Activated T-helper 1 cell treated with anti-CD3 and anti-CD28 coated beads, Interleukin-12 subunit alpha, Interleukin-12 subunit beta, Interleukin-2, Interleukin-4 antibody, amounts not matched to agents 30 ng/mL and 10 ng/mL and 1 ng/mL, durations not matched to agents 14 hours and 24 hours and 36 hours (primary cell): ENCODE measurements at regions not wholly inside any gene's neighbourhood (a gene's known extent, or its start where the extent isn't known, plus 50 kb on each side); places are given as distances from the start of the nearest gene placed in this dataset.

Experiments
- DNase-seq: peaks from one replicate; pipeline ENCODE4 v3.0.0; 2021; ENCODE audit warnings: low spot score
- H3K27ac Mint-ChIP-seq: one replicate; pipeline ENCODE4 v1.8.0; 2021; ENCODE audit warnings: mild to moderate bottlenecking, mixed read lengths
- H3K27me3 Mint-ChIP-seq: one replicate; pipeline ENCODE4 v1.8.0; 2022; ENCODE audit warnings: mild to moderate bottlenecking, moderate library complexity, mixed read lengths; ENCODE audit not compliant: insufficient read depth
- H3K36me3 Mint-ChIP-seq: one replicate; pipeline ENCODE4 v1.8.0; 2021; ENCODE audit warnings: low read depth, mixed read lengths
- H3K4me1 Mint-ChIP-seq: one replicate; pipeline ENCODE4 v1.8.0; 2021; ENCODE audit warnings: low read depth, mixed read lengths
- H3K4me3 Mint-ChIP-seq: one replicate; pipeline ENCODE4 v1.8.0; 2021; ENCODE audit warnings: mild to moderate bottlenecking, moderate library complexity, mixed read lengths
- H3K9me3 Mint-ChIP-seq: one replicate; pipeline ENCODE4 v1.8.0; 2021; ENCODE audit warnings: mixed read lengths
- intact Hi-C: fragments of 100-400 bp; cut with micrococcal nuclease; formaldehyde crosslinking; loops from one replicate; pipeline ENCODE4 v1.15.1; 2024

GRCh38 chr5:146971401-146971800 lies 92.8 kb upstream of the PPP2R2B start:
- Mint-ChIP-seq H3K27me3 (no peaks in the 10 kb centered on the region), H3K4me3 (no peak overlapping the region), H3K36me3 (no peaks in the 10 kb centered on the region), H3K27ac (no peak overlapping the region), H3K9me3 (no peaks in the 10 kb centered on the region), H3K4me1 (no peaks in the 10 kb centered on the region)
- intact Hi-C loops, result no loop called here
- DNase-seq, result no peak

DNA sequence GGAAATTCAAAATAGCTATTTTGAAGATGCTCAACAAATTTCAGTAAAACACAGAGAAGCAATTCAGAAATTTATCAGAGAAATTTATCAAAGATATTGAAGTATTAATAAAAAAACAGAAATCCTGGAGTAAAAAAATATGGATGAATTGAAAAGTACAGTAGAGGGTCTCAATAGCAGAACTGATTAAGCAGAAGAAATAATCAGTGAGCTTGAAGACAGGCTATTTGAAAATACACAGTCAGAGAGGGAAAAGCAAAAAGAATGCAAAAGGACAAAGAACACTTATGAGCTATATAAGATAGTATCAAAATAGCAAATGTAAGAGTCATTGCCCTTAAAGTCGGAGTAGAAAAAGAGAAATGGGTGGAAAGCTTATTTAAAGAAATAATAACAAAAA lies 107.9 kb upstream of the PPP2R2B start:
- H3K36me3 Mint-ChIP-seq, result no peaks in the 10 kb centered on the region
- no peaks in the 10 kb centered on the region for H3K27me3 Mint-ChIP-seq
- no peak overlapping the region for H3K4me3 Mint-ChIP-seq
- intact Hi-C loops, result no loop called here
- DNase-seq, result no peak
- peaks cover 14% of the 10 kb centered on the region for H3K9me3 Mint-ChIP-seq
- no peak overlapping the region for H3K27ac Mint-ChIP-seq
- H3K4me1 Mint-ChIP-seq, result no peaks in the 10 kb centered on the region

DNA sequence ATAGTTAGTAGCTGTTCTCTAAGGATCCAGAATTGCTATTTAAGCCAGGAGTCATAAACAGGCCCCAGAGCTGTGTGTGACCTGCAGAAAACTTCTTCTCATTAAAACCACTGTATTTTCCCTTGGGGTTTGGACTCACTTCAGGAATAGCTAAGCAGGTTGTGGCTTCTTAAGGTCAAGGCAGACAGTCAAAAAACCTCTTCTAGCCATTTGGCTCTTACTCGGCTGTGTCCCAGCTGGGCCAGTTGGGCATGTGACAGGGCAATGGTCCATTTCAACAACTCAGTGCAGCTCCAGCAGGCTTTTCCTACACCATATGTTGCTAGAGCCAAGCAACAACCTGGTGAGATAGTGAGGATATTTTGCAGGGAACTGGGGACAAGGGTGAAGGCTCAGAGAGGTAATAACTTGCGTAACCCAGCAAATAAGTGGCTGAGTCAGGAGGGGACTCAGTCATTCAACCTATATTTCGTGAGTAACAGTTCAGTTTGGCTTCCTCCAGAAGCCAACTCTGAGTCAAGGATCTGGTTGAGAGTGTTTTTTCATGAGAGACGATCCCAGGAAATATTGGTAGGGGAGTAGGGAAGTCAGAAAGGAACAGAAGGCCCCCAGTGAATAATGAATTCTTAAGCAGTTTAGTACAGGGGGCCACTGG lies 115.4 kb upstream of the PPP2R2B start:
- H3K27ac Mint-ChIP-seq, result no peak overlapping the region
- no peaks in the 10 kb centered on the region for H3K36me3 Mint-ChIP-seq
- no peaks in the 10 kb centered on the region for H3K9me3 Mint-ChIP-seq
- intact Hi-C loops, result no loop called here
- no peaks in the 10 kb centered on the region for H3K4me1 Mint-ChIP-seq
- no peaks in the 10 kb centered on the region for H3K27me3 Mint-ChIP-seq
- no peak overlapping the region for H3K4me3 Mint-ChIP-seq
- DNase-seq, result no peak

DNA sequence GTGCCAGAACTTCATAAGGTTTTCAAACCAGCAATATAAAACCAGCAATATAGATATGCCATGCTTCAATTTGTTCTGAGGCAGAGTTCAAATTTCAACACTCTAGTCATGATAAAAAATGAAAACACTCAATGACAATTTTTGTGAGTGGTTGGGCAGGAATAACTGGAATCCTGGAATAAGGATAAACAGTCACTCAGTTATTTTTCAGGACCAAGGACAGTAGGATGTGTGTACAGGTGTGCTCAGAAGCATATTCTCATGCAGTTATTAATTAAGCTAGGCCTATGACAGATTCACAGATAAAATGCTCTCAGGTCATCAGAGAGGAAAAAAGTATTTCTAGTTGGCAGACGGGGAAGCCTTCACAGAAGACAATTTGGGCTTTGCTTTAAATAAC lies 117.3 kb upstream of the PPP2R2B start:
- intact Hi-C loops, result no loop called here
- Mint-ChIP-seq H3K9me3 (no peaks in the 10 kb centered on the region), H3K4me3 (no peak overlapping the region), H3K36me3 (no peaks in the 10 kb centered on the region), H3K27me3 (no peaks in the 10 kb centered on the region), H3K27ac (no peak overlapping the region), H3K4me1 (no peaks in the 10 kb centered on the region)
- no peak for DNase-seq

- no peak for DNase-seq
- Mint-ChIP-seq H3K4me3 (no peak overlapping the region), H3K4me1 (no peaks in the 10 kb centered on the region), H3K36me3 (no peaks in the 10 kb centered on the region), H3K9me3 (peaks cover 3% of the 10 kb centered on the region), H3K27me3 (no peaks in the 10 kb centered on the region), H3K27ac (no peak overlapping the region)
- intact Hi-C loops, result no loop called here
These were observed 136.8 kb upstream of the PPP2R2B start for GRCh38 chr5:147015405-147015804.

DNA sequence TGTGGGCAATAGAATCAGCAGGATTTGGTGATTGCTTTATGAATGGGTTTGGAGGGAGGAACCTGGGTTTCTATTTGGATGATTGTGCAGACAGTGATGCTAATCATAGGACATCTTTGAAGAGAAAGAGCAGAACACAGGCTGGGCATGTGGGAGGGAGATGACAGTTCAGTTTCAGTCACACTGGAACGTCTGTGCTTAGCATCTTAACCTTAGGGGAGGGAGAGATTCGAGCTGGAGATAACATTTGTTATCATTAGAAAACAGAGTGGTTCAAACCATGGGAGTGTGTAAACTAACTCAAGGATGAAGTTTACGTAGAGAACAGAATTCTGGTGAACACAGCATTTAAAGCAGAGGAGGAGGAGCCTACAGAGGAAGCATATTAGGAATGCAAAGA lies 138.6 kb upstream of the PPP2R2B start:
- H3K4me1 Mint-ChIP-seq, result no peaks in the 10 kb centered on the region
- peaks cover 3% of the 10 kb centered on the region for H3K9me3 Mint-ChIP-seq
- no peaks in the 10 kb centered on the region for H3K36me3 Mint-ChIP-seq
- no peak for DNase-seq
- H3K4me3 Mint-ChIP-seq, result no peak overlapping the region
- intact Hi-C loops, result no loop called here
- no peak overlapping the region for H3K27ac Mint-ChIP-seq
- no peaks in the 10 kb centered on the region for H3K27me3 Mint-ChIP-seq

GRCh38 chr5:147017621-147018020 lies 139.1 kb upstream of the PPP2R2B start:
- no peaks in the 10 kb centered on the region for H3K4me1 Mint-ChIP-seq
- no peak overlapping the region for H3K4me3 Mint-ChIP-seq
- no peaks in the 10 kb centered on the region for H3K36me3 Mint-ChIP-seq
- no peak for DNase-seq
- no peak overlapping the region for H3K27ac Mint-ChIP-seq
- H3K9me3 Mint-ChIP-seq, result peaks cover 3% of the 10 kb centered on the region
- intact Hi-C loops, result no loop called here
- H3K27me3 Mint-ChIP-seq, result no peaks in the 10 kb centered on the region

DNA sequence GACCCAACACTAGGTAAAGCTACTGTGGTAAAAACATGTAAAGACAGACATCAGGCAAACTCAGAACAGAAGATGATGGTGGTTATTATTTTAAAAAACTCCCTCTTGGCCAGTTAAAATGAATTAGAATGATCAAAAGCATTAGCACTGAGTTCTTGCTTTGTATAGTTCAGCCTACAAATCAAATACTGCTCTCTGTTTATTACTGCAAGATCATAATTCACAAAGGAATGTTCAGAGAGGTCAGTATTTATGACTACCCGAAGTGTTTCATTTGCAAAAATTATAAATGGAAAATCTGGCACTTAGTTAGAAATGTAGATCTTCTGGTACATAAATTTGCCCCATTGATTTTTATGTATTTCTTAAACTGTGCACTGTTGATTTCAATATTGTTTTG lies 140.3 kb upstream of the PPP2R2B start:
- intact Hi-C loops, result no loop called here
- H3K27ac Mint-ChIP-seq, result no peak overlapping the region
- H3K27me3 Mint-ChIP-seq, result no peaks in the 10 kb centered on the region
- no peak overlapping the region for H3K4me3 Mint-ChIP-seq
- H3K9me3 Mint-ChIP-seq, result peaks cover 3% of the 10 kb centered on the region
- H3K36me3 Mint-ChIP-seq, result no peaks in the 10 kb centered on the region
- no peak for DNase-seq
- H3K4me1 Mint-ChIP-seq, result no peaks in the 10 kb centered on the region

- Mint-ChIP-seq H3K36me3 (no peaks in the 10 kb centered on the region), H3K9me3 (no peaks in the 10 kb centered on the region), H3K27me3 (no peaks in the 10 kb centered on the region), H3K4me3 (no peak overlapping the region), H3K4me1 (no peaks in the 10 kb centered on the region), H3K27ac (no peak overlapping the region)
- intact Hi-C loops, result no loop called here
- DNase-seq, result no peak
These were observed 158.2 kb upstream of the PPP2R2B start for GRCh38 chr5:147036691-147037245.

DNA sequence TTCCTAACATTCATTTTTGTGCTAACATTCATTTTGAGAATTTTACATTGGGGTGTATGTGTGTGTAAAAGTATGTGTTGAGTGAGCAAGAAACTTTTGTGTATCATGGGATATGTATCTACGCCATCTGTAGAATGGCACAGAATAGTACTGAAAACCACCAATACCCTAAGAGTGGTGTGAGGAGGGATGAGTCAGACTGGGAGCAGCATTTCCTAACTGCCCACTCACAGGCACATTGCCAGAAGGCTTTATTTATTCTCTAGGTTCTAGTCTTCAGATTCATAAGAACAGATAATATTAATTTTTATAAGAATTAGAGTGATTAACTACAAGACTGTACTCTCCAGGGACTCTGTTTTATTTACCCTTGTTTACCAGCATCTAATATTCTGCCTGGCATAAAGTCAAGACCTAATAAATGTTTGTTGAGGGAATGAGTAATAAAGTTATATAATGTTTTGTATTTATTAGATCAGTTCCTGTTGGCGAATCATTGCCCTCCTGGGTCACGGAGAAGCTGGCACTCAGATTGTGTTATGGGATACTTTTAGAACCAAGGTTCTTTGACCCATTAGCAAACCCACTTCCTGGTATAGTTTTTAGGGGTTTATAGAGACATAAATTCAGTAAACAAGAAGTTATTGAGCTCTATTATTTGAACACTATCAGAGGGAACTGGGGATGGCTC lies 159.1 kb upstream of the PPP2R2B start:
- intact Hi-C loops, result no loop called here
- no peak for DNase-seq
- Mint-ChIP-seq H3K27me3 (no peaks in the 10 kb centered on the region), H3K27ac (no peak overlapping the region), H3K36me3 (no peaks in the 10 kb centered on the region), H3K4me3 (no peak overlapping the region), H3K9me3 (no peaks in the 10 kb centered on the region), H3K4me1 (no peaks in the 10 kb centered on the region)

DNA sequence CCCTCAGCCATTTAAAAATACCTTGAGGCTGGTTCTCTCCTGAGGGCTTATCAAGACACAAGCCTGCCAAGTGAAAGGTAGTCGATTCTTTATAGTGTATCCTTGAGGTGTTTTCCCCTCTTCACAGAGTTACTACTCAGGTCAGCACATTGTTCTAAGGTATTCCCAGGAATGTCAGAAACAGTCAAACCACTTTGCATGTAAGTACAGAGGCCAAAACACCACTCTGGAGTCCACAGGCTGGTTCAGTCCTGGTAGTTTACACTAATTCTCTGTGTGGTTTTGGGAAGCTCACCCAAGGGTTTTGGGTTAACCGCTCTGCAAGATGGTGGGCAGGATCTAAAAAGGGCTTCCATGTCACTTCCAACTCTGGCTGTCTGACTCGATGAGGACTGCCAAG lies 162.3 kb upstream of the PPP2R2B start:
- no peak overlapping the region for H3K4me3 Mint-ChIP-seq
- H3K27me3 Mint-ChIP-seq, result no peaks in the 10 kb centered on the region
- no peak overlapping the region for H3K27ac Mint-ChIP-seq
- no peaks in the 10 kb centered on the region for H3K9me3 Mint-ChIP-seq
- DNase-seq, result no peak
- intact Hi-C loops, result no loop called here
- H3K36me3 Mint-ChIP-seq, result no peaks in the 10 kb centered on the region
- H3K4me1 Mint-ChIP-seq, result no peaks in the 10 kb centered on the region

GRCh38 chr5:147044572-147045273 lies 166.2 kb upstream of the PPP2R2B start:
- no peak for DNase-seq
- no peaks in the 10 kb centered on the region for H3K9me3 Mint-ChIP-seq
- H3K4me1 Mint-ChIP-seq, result no peaks in the 10 kb centered on the region
- H3K36me3 Mint-ChIP-seq, result no peaks in the 10 kb centered on the region
- H3K27me3 Mint-ChIP-seq, result no peaks in the 10 kb centered on the region
- H3K4me3 Mint-ChIP-seq, result no peak overlapping the region
- intact Hi-C loops, result no loop called here
- no peak overlapping the region for H3K27ac Mint-ChIP-seq

GRCh38 chr5:147045290-147045689 lies 166.7 kb upstream of the PPP2R2B start:
- no peak overlapping the region for H3K4me3 Mint-ChIP-seq
- H3K4me1 Mint-ChIP-seq, result no peaks in the 10 kb centered on the region
- H3K27ac Mint-ChIP-seq, result no peak overlapping the region
- DNase-seq, result no peak
- intact Hi-C loops, result no loop called here
- H3K36me3 Mint-ChIP-seq, result no peaks in the 10 kb centered on the region
- H3K27me3 Mint-ChIP-seq, result no peaks in the 10 kb centered on the region
- H3K9me3 Mint-ChIP-seq, result no peaks in the 10 kb centered on the region
